GM12878 (cell line): ENCODE measurements at regions not wholly inside any gene's neighbourhood (a gene's known extent, or its start where the extent isn't known, plus 50 kb on each side); places are given as distances from the start of the nearest gene placed in this dataset.

Experiments used
- ATAC-seq: fragments of 200-7000 bp; cut with Tn5 transposase; 3 replicates; pipeline ENCODE4 v1.9.1; 2020; ENCODE audit warnings: mild to moderate bottlenecking, moderate library complexity
- BruUV-seq: library from RNA; stranded (reverse); fragments of 400-500 nt; replicated peaks from 2 replicates; lab custom pipeline; 2021; lab: Mats Ljungman, UMichigan
- CTCF ChIA-PET: fragments of 300-600 bp; sonication (Branson Sonifier 250); formaldehyde crosslinking; extraction: SDS; loops from one replicate; lab custom pipeline; 2021; ENCODE audit warnings: inconsistent platforms; lab: Yijun Ruan, JAX
- POLR2A ChIA-PET: fragments of 350-600 bp; formaldehyde crosslinking; extraction: SDS; loops from one replicate; lab custom pipeline; 2021; ENCODE audit warnings: inconsistent platforms; lab: Charles Lee
- RAD21 ChIA-PET: fragments of 300-600 bp; sonication (Branson Sonifier 250); formaldehyde crosslinking; loops from one replicate; lab custom pipeline; 2023; ENCODE audit warnings: antibody characterized with exemption; ENCODE audit not compliant: unreplicated experiment; lab: Charles Lee
- SMC1A ChIA-PET: fragments of 300-600 bp; sonication (Branson Sonifier 250); formaldehyde crosslinking; loops from one replicate; lab custom pipeline; 2023; ENCODE audit not compliant: unreplicated experiment, uncharacterized antibody; lab: Charles Lee
- DNase-seq: peaks from one replicate; pipeline ENCODE4 v3.0.0-alpha.2; 2011; ENCODE audit warnings: low read depth, low spot score
- FAIRE-seq: peaks from 3 replicates; lab custom pipeline; 2011; peaks lifted over from hg19 to GRCh38; lab: Jason Lieb, UNC
- H2AFZ ChIP-seq: 2 replicates; pipeline ENCODE4 v1.6.0; 2011; ENCODE audit warnings: low read depth, low read length, control low read depth; ENCODE audit not compliant: control insufficient read depth
- H3K27ac ChIP-seq: 2 replicates; pipeline ENCODE4 v1.5.1; 2011; ENCODE audit warnings: control low read depth; ENCODE audit not compliant: control insufficient read depth, insufficient read depth
- H3K27me3 ChIP-seq, 2 experiments: replicated peaks in 1 of 2; 2 replicates each; pipeline versions ENCODE4 v1.6.0 to v1.6.1; 2011; ENCODE audit warnings: low read length in 1 of 2; ENCODE audit not compliant: control insufficient read depth in 2 of 2, insufficient read depth in 2 of 2
- H3K36me3 ChIP-seq, 2 experiments: 2 replicates each; pipeline ENCODE4 v1.5.1; 2011; ENCODE audit warnings: low read length in 1 of 2; ENCODE audit not compliant: control insufficient read depth in 2 of 2, insufficient read depth in 2 of 2
- H3K4me1 ChIP-seq: 2 replicates; pipeline ENCODE4 v1.6.1; 2011; ENCODE audit warnings: mild to moderate bottlenecking, low read length, moderate library complexity, mixed read lengths; ENCODE audit not compliant: control insufficient read depth, insufficient read depth
- H3K4me2 ChIP-seq: 2 replicates; pipeline ENCODE4 v1.6.0; 2011; ENCODE audit warnings: control low read depth; ENCODE audit not compliant: control insufficient read depth, insufficient read depth
- H3K4me3 ChIP-seq: fragments of 200-600 bp; sonication (generic); 2 replicates; pipeline ENCODE4 v1.5.1; 2016
- H3K79me2 ChIP-seq: 2 replicates; pipeline ENCODE4 v1.6.0; 2011; ENCODE audit warnings: low read length; ENCODE audit not compliant: control insufficient read depth, insufficient read depth
- H3K9ac ChIP-seq: 2 replicates; pipeline ENCODE4 v1.8.0; 2011; ENCODE audit warnings: low read length, control low read depth, mixed read lengths; ENCODE audit not compliant: control insufficient read depth, insufficient read depth
- H3K9me3 ChIP-seq: replicated peaks from 3 replicates; pipeline ENCODE4 v1.5.1; 2011; ENCODE audit warnings: mild to moderate bottlenecking, low read length; ENCODE audit not compliant: control insufficient read depth, insufficient read depth
- H4K20me1 ChIP-seq: 2 replicates; pipeline ENCODE4 v1.6.0; 2011; ENCODE audit not compliant: control insufficient read depth, insufficient read depth
- BCLAF1 ChIP-seq: fragments of 450-650 bp; IDR thresholded peaks from 2 replicates; pipeline ENCODE4 v1.6.1; 2017; ENCODE audit warnings: antibody characterized with exemption, mild to moderate bottlenecking, moderate library complexity
- CBX5 ChIP-seq: sonication (generic); IDR thresholded peaks from 2 replicates; pipeline ENCODE4 v1.6.1; 2016; ENCODE audit warnings: low read depth, moderate library complexity, mild to moderate bottlenecking, inconsistent platforms
- CEBPZ ChIP-seq: fragments of 150-350 bp; IDR thresholded peaks from 2 replicates; pipeline ENCODE4 v1.6.1; 2016; ENCODE audit warnings: low read depth, low read length
- E2F4 ChIP-seq: IDR thresholded peaks from 2 replicates; pipeline ENCODE4 v1.6.1; 2012; ENCODE audit warnings: low read depth, low read length, improper control_type of control experiment
- EGR1 ChIP-seq, 2 experiments: IDR thresholded peaks; 1 replicate in 1 of 2; 2 replicates in 1 of 2; pipeline ENCODE4 v1.6.1; 2011 to 2012; ENCODE audit warnings: low read depth in 2 of 2, low read length in 2 of 2, borderline replicate concordance in 1 of 2, mild to moderate bottlenecking in 1 of 2, moderate library complexity in 1 of 2
- HCFC1 ChIP-seq: fragments of 150-350 bp; IDR thresholded peaks from 2 replicates; pipeline ENCODE4 v1.6.1; 2014; ENCODE audit warnings: low read length
- JUND ChIP-seq: IDR thresholded peaks from 2 replicates; pipeline ENCODE4 v1.6.1; 2012; ENCODE audit warnings: low read depth, mild to moderate bottlenecking, low read length, improper control_type of control experiment, moderate library complexity
- MYC ChIP-seq: IDR thresholded peaks from 2 replicates; pipeline ENCODE4 v1.6.1; 2011; ENCODE audit warnings: mild to moderate bottlenecking, low read length, moderate library complexity, inconsistent platforms; ENCODE audit not compliant: insufficient read depth, insufficient replicate concordance, insufficient read length, severe bottlenecking
- NFXL1 ChIP-seq: fragments of 450-650 bp; IDR thresholded peaks from 2 replicates; pipeline ENCODE4 v1.6.1; 2017; ENCODE audit warnings: antibody characterized with exemption, mild to moderate bottlenecking, borderline replicate concordance
- NR2C2 ChIP-seq: IDR thresholded peaks from 2 replicates; pipeline ENCODE4 v1.6.1; 2011; ENCODE audit warnings: borderline replicate concordance, low read depth; ENCODE audit not compliant: control insufficient read depth, insufficient read length
- PAX5 ChIP-seq: IDR thresholded peaks from 2 replicates; pipeline ENCODE4 v1.6.1; 2011; ENCODE audit warnings: low read depth, low read length, borderline replicate concordance
- RFX5 ChIP-seq: IDR thresholded peaks from 2 replicates; pipeline ENCODE4 v1.6.1; 2011; ENCODE audit warnings: low read depth, low read length, improper control_type of control experiment
- SPI1 ChIP-seq: IDR thresholded peaks from 2 replicates; pipeline ENCODE4 v1.6.1; 2011; ENCODE audit warnings: low read depth, mild to moderate bottlenecking, low read length, moderate library complexity, borderline replicate concordance; ENCODE audit not compliant: insufficient read depth
- ZNF274 ChIP-seq: IDR thresholded peaks from one replicate; pipeline ENCODE4 v1.8.0; 2011; ENCODE audit not compliant: insufficient read length, insufficient read depth
- WGBS: methylation state at CpG from one replicate; pipeline ENCODE4 v1.1.6; 2016; ENCODE audit warnings: low lambda C conversion rate; ENCODE audit not compliant: insufficient replicate concordance, insufficient coverage; ENCODE audit errors: missing lambda C conversion rate; 5-methylcytosine and 5-hydroxymethylcytosine counted together
- in situ Hi-C: fragments of 300-500 bp; cut with MboI; formaldehyde crosslinking; loops from 9 replicates; pipeline ENCODE4 v1.14.3; 2018; ENCODE audit warnings: mixed read lengths
- intact Hi-C: fragments of 100-400 bp; cut with micrococcal nuclease; formaldehyde crosslinking; loops from one replicate; pipeline ENCODE4 v1.14.2; 2022; ENCODE audit not compliant: unreplicated experiment

GRCh38 chr11:29844031-29844430, 172.8 kb downstream of the KCNA4 start (continued):
- TF ChIP-seq E2F4 (no peak), PAX5 (no peak), SPI1 (no peak), NFXL1 (no peak)

- no peak overlapping the region for H3K9ac ChIP-seq
- RAD21 ChIA-PET, result no interaction called here
- H3K4me1 ChIP-seq, result no peaks in the 10 kb centered on the region
- H3K4me3 ChIP-seq, result no peak overlapping the region
- no peaks in the 10 kb centered on the region for H3K36me3 ChIP-seq
- WGBS, result 27% methylated on average over 3 of the region's 3 CpGs
- in situ Hi-C loops, result no loop called here
- ATAC-seq (no peak), DNase-seq (no peak), FAIRE-seq (no peak)
- CTCF ChIA-PET, result interaction anchor here (0.8 to 0.9 kb wide), 2 partner anchors 16 to 586 kb away, joined by 3 read pairs; no protein-coding TSS in a partner anchor
- SMC1A ChIA-PET, result interaction anchor here (0.6 kb wide), 1 partner anchor 573 kb away, joined by 3 read pairs; no protein-coding TSS in a partner anchor
- no peaks in the 10 kb centered on the region for H4K20me1 ChIP-seq
- H3K4me2 ChIP-seq, result no peak overlapping the region
- H3K27ac ChIP-seq, result no peak overlapping the region
- H2AFZ ChIP-seq, result no peak overlapping the region
- POLR2A ChIA-PET, result no interaction called here
- no peaks in the 10 kb centered on the region for H3K9me3 ChIP-seq
- H3K27me3 ChIP-seq, result no peaks in the 10 kb centered on the region
- no peaks in the 10 kb centered on the region for H3K79me2 ChIP-seq
- no TSS peak for BruUV-seq
- intact Hi-C loops, result no loop called here
- TF ChIP-seq CBX5, result no peak
- TF ChIP-seq EGR1 (IDR thresholded peaks at IDR 0.05; ENCODE audit: borderline replicate concordance in 1 of 2, low read depth in 2 of 2, low read length in 2 of 2), result no peak
- TF ChIP-seq CEBPZ, result no peak
- no peak for TF ChIP-seq ZNF274
- no peak for TF ChIP-seq JUND
- no peak for TF ChIP-seq RFX5
- no peak for TF ChIP-seq NR2C2
- TF ChIP-seq MYC, result no peak
- TF ChIP-seq HCFC1, result no peak
- TF ChIP-seq BCLAF1, result no peak
Measured at GRCh38 chr11:29842061-29842460, 174.8 kb downstream of the KCNA4 start.
